OCI-LY1 (cell line): ENCODE measurements at regions not wholly inside any gene's neighbourhood (a gene's known extent, or its start where the extent isn't known, plus 50 kb on each side); places are given as distances from the start of the nearest gene placed in this dataset.

Source experiments
- EZH2 ChIP-seq: fragments of 200-600 bp; sonication (generic), shearing (Covaris generic); IDR thresholded peaks from 2 replicates; pipeline ENCODE4 v1.8.0; 2017; ENCODE audit warnings: borderline replicate concordance, mixed run types, mild to moderate bottlenecking, antibody characterized with exemption, low read length, moderate library complexity, mixed read lengths
- TF ChIP-seq, protein P1 (sequence below): fragments of 200-600 bp; sonication (generic), shearing (Covaris generic); IDR thresholded peaks from 2 replicates; pipeline ENCODE4 v1.5.1; 2017; ENCODE audit warnings: mild to moderate bottlenecking, antibody characterized with exemption, low read length, moderate library complexity, mixed read lengths

- TF ChIP-seq EZH2: no peak
- TF ChIP-seq, protein P1, sequence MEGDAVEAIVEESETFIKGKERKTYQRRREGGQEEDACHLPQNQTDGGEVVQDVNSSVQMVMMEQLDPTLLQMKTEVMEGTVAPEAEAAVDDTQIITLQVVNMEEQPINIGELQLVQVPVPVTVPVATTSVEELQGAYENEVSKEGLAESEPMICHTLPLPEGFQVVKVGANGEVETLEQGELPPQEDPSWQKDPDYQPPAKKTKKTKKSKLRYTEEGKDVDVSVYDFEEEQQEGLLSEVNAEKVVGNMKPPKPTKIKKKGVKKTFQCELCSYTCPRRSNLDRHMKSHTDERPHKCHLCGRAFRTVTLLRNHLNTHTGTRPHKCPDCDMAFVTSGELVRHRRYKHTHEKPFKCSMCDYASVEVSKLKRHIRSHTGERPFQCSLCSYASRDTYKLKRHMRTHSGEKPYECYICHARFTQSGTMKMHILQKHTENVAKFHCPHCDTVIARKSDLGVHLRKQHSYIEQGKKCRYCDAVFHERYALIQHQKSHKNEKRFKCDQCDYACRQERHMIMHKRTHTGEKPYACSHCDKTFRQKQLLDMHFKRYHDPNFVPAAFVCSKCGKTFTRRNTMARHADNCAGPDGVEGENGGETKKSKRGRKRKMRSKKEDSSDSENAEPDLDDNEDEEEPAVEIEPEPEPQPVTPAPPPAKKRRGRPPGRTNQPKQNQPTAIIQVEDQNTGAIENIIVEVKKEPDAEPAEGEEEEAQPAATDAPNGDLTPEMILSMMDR: no peak
Measured at GRCh38 chr21:16502897-16503296, 773.1 kb downstream of the USP25 start.
